NB4 (cell line): ENCODE measurements at regions not wholly inside any gene's neighbourhood (a gene's known extent, or its start where the extent isn't known, plus 50 kb on each side); places are given as distances from the start of the nearest gene placed in this dataset.

ENCODE experiments used
- DNase-seq: peaks from one replicate; pipeline ENCODE4 v3.0.0; 2010; ENCODE audit warnings: low read depth
- H3K4me3 ChIP-seq: one replicate; pipeline ENCODE4 v1.5.1; 2011; ENCODE audit warnings: mild to moderate bottlenecking, low read depth, low read length, moderate library complexity
- CTCF ChIP-seq: IDR thresholded peaks from one replicate; pipeline ENCODE4 v1.5.1; 2012; ENCODE audit warnings: low read depth, low read length
- MAX ChIP-seq: IDR thresholded peaks from 2 replicates; pipeline ENCODE4 v1.6.1; 2011; ENCODE audit warnings: low read depth, low read length
- MYC ChIP-seq: IDR thresholded peaks from 2 replicates; pipeline ENCODE4 v1.6.1; 2011; ENCODE audit warnings: low read depth, low read length
- POLR2A ChIP-seq: IDR thresholded peaks from 2 replicates; pipeline ENCODE4 v1.6.1; 2011; ENCODE audit warnings: mild to moderate bottlenecking; ENCODE audit not compliant: insufficient read length; ENCODE audit errors: extremely low read depth

GRCh38 chr2:172275239-172275638, 152.1 kb upstream of the ITGA6 start:
- no peak for DNase-seq
- TF ChIP-seq CTCF (no peak), MYC (no peak), MAX (no peak), POLR2A (no peak)
- H3K4me3 ChIP-seq, result no peak overlapping the region

- no peak overlapping the region for H3K4me3 ChIP-seq
- no peak for DNase-seq
- TF ChIP-seq CTCF (no peak), POLR2A (no peak), MAX (no peak), MYC (no peak)
Observed at GRCh38 chr2:172276961-172277360, 150.4 kb upstream of the ITGA6 start.

GRCh38 chr2:172278667-172279066, 148.7 kb upstream of the ITGA6 start:
- no peak overlapping the region for H3K4me3 ChIP-seq
- TF ChIP-seq MYC (no peak), POLR2A (no peak), CTCF (no peak), MAX (no peak)
- no peak for DNase-seq

- no peak for DNase-seq
Observed at GRCh38 chr2:172279214-172279613, 148.2 kb upstream of the ITGA6 start.

GRCh38 chr2:172279813-172280212, 147.6 kb upstream of the ITGA6 start:
- DNase-seq, result no peak
- no peak for TF ChIP-seq POLR2A
- H3K4me3 ChIP-seq, result no peak overlapping the region

More at GRCh38 chr2:172279214-172279613, 148.2 kb upstream of the ITGA6 start:
- no peak for TF ChIP-seq POLR2A
- no peak for TF ChIP-seq MYC
- no peak for TF ChIP-seq MAX
- no peak for TF ChIP-seq CTCF
- H3K4me3 ChIP-seq, result no peak overlapping the region

- TF ChIP-seq MYC (peak; percentile 80), POLR2A (no peak), CTCF (no peak), MAX (peak; percentile 83)
- no peak overlapping the region for H3K4me3 ChIP-seq
- peak; percentile 97 for DNase-seq
Observed at GRCh38 chr2:172280571-172281361, 146.6 kb upstream of the ITGA6 start.
